ENCODE measurements at regions not wholly inside any gene's neighbourhood (a gene's known extent, or its start where the extent isn't known, plus 50 kb on each side); places are given as distances from the start of the nearest gene placed in this dataset.

DNA sequence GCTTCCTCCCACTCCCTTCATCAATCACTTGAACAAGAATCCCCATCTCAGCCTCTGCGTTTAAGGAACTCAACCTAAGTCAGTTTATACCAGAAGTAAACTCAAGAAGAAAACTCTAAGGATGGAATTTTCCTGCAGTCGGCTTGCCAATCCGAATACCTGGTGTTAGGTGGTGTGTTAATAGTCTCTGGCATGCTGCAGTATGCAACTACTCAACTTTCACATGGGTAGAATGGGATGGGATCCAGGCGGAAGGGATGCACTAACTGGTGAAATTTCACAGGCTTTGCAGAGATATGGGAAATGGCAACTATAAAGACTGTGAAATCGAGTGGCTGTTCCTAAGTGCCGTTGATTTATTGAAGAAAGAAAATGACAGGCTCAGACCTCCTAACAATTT lies 560.6 kb downstream of the TLE1 start:
- TF ChIP-seq SIN3A (IDR thresholded peaks at IDR 0.05; ENCODE audit: borderline replicate concordance, insufficient read depth, low read depth, low read length) (no peak), POLR2AphosphoS5 (IDR thresholded peaks at IDR 0.05; ENCODE audit: low read depth, low read length) (no peak), TCF7L2 (IDR thresholded peaks at IDR 0.05; ENCODE audit: low read depth, low read length) (no peak)
- TF ChIP-seq, protein P1, sequence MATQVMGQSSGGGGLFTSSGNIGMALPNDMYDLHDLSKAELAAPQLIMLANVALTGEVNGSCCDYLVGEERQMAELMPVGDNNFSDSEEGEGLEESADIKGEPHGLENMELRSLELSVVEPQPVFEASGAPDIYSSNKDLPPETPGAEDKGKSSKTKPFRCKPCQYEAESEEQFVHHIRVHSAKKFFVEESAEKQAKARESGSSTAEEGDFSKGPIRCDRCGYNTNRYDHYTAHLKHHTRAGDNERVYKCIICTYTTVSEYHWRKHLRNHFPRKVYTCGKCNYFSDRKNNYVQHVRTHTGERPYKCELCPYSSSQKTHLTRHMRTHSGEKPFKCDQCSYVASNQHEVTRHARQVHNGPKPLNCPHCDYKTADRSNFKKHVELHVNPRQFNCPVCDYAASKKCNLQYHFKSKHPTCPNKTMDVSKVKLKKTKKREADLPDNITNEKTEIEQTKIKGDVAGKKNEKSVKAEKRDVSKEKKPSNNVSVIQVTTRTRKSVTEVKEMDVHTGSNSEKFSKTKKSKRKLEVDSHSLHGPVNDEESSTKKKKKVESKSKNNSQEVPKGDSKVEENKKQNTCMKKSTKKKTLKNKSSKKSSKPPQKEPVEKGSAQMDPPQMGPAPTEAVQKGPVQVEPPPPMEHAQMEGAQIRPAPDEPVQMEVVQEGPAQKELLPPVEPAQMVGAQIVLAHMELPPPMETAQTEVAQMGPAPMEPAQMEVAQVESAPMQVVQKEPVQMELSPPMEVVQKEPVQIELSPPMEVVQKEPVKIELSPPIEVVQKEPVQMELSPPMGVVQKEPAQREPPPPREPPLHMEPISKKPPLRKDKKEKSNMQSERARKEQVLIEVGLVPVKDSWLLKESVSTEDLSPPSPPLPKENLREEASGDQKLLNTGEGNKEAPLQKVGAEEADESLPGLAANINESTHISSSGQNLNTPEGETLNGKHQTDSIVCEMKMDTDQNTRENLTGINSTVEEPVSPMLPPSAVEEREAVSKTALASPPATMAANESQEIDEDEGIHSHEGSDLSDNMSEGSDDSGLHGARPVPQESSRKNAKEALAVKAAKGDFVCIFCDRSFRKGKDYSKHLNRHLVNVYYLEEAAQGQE (IDR thresholded peaks at IDR 0.05; ENCODE audit: insufficient read depth in 1 of 2, low read depth in 2 of 2, low read length in 1 of 2): no peak
- TF ChIP-seq, protein P2, sequence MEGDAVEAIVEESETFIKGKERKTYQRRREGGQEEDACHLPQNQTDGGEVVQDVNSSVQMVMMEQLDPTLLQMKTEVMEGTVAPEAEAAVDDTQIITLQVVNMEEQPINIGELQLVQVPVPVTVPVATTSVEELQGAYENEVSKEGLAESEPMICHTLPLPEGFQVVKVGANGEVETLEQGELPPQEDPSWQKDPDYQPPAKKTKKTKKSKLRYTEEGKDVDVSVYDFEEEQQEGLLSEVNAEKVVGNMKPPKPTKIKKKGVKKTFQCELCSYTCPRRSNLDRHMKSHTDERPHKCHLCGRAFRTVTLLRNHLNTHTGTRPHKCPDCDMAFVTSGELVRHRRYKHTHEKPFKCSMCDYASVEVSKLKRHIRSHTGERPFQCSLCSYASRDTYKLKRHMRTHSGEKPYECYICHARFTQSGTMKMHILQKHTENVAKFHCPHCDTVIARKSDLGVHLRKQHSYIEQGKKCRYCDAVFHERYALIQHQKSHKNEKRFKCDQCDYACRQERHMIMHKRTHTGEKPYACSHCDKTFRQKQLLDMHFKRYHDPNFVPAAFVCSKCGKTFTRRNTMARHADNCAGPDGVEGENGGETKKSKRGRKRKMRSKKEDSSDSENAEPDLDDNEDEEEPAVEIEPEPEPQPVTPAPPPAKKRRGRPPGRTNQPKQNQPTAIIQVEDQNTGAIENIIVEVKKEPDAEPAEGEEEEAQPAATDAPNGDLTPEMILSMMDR (IDR thresholded peaks at IDR 0.05): no peak
- ATAC-seq (no peak), DNase-seq (ENCODE audit: low read depth, low spot score) (no peak)
- H3K4me3 ChIP-seq (ENCODE audit: low read depth in 2 of 2, low read length in 2 of 2): no peak overlapping the region
- in situ Hi-C loops (cut with HindIII; ENCODE audit: low pct_unique_long_range_greater_than_20kb, low sequenced_read_pairs): no loop called here
- H3K27me3 ChIP-seq (ENCODE audit: control insufficient read depth, insufficient read depth, low read length): no peaks in the 10 kb centered on the region
- no peaks in the 10 kb centered on the region for H3K4me1 ChIP-seq (ENCODE audit: control insufficient read depth, insufficient read depth, low read length)
- ChIA-PET POLR2A (no interaction called here), CTCF (no interaction called here)
- intact Hi-C loops (cut with micrococcal nuclease; ENCODE audit: unreplicated experiment): no loop called here
- no peak overlapping the region for H3K27ac ChIP-seq (ENCODE audit: low read length)
- H3K36me3 ChIP-seq (ENCODE audit: control insufficient read depth, insufficient read depth, low read length): no peaks in the 10 kb centered on the region
- BruUV-seq (replicated peaks): no TSS peak
- H3K9me3 ChIP-seq (ENCODE audit: control insufficient read depth, insufficient read depth, low read depth, low read length): no peaks in the 10 kb centered on the region

DNA sequence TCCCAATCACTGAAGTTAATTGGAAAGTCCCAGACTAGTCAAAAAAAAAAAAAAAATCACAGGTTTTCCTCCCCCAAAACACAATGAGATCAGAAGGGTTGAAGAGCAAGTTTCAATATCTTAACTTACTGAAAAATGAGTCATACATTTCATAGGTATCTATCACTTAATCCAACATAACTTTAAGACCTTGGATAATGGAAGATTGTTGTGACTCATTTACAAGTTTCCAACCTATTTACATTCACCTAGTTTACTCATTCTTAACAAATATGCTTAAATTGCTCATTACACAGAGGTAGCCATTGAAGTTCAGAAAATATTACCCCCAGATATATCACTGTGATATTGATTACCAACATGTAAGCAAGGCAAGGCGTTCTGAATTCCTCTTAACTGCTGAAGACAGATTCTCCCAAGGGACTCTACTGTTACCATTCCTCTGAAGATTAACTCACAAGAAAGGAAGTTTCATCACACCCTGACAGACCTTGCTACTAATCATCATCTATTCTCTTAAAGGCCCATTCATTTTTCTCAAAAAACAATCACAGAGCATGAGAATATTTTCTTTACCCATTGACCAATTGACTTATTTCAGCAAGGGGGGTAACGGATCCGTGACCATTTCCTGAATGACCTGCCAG lies 563.8 kb downstream of the TLE1 start:
- Histone ChIP-seq H3K27ac (ENCODE audit: low read length) (no peak overlapping the region), H3K4me1 (ENCODE audit: control insufficient read depth, insufficient read depth, low read length) (no peaks in the 10 kb centered on the region), H3K9me3 (ENCODE audit: control insufficient read depth, insufficient read depth, low read depth, low read length) (no peaks in the 10 kb centered on the region), H3K36me3 (ENCODE audit: control insufficient read depth, insufficient read depth, low read length) (no peaks in the 10 kb centered on the region), H3K4me3 (ENCODE audit: low read depth in 2 of 2, low read length in 2 of 2) (no peak overlapping the region), H3K27me3 (ENCODE audit: control insufficient read depth, insufficient read depth, low read length) (no peaks in the 10 kb centered on the region)
- peak; percentile 81 for ATAC-seq
- DNase-seq (ENCODE audit: low read depth, low spot score): peak; percentile 27
- in situ Hi-C loops (cut with HindIII; ENCODE audit: low pct_unique_long_range_greater_than_20kb, low sequenced_read_pairs): no loop called here
- intact Hi-C loops (cut with micrococcal nuclease; ENCODE audit: unreplicated experiment): no loop called here
- POLR2A ChIA-PET: no interaction called here
- TF ChIP-seq SIN3A (IDR thresholded peaks at IDR 0.05; ENCODE audit: borderline replicate concordance, insufficient read depth, low read depth, low read length) (no peak), POLR2AphosphoS5 (IDR thresholded peaks at IDR 0.05; ENCODE audit: low read depth, low read length) (no peak), TCF7L2 (IDR thresholded peaks at IDR 0.05; ENCODE audit: low read depth, low read length) (no peak)
- TF ChIP-seq, protein P2 (IDR thresholded peaks at IDR 0.05): no peak
- TF ChIP-seq, protein P1 (IDR thresholded peaks at IDR 0.05; ENCODE audit: insufficient read depth in 1 of 2, low read depth in 2 of 2, low read length in 1 of 2): no peak
- CTCF ChIA-PET: no interaction called here
- no TSS peak for BruUV-seq (replicated peaks)

Data from Panc1 (cell line).